Keratinocyte (primary cell): ENCODE measurements at regions not wholly inside any gene's neighbourhood (a gene's known extent, or its start where the extent isn't known, plus 50 kb on each side); places are given as distances from the start of the nearest gene placed in this dataset.
A peak's percentile ranks its signal among the peaks of the same experiment; 100 is the strongest.

Experiments
- DNase-seq: peaks from one replicate; pipeline ENCODE4 v3.0.0-alpha.2; 2011; ENCODE audit warnings: low read depth, missing footprints, low spot score
- FAIRE-seq: peaks from 2 replicates; lab custom pipeline; 2011; peaks lifted over from hg19 to GRCh38; lab: Jason Lieb, UNC
- H2AFZ ChIP-seq: 2 replicates; pipeline ENCODE4 v1.6.0; 2012; ENCODE audit warnings: low read length, control low read depth, inconsistent platforms; ENCODE audit not compliant: control insufficient read depth
- H3K27ac ChIP-seq: 2 replicates; pipeline ENCODE4 v1.5.1; 2011; ENCODE audit warnings: low read length; ENCODE audit not compliant: control insufficient read depth, insufficient read depth
- H3K27me3 ChIP-seq: 3 replicates; pipeline ENCODE4 v1.6.0; 2011; ENCODE audit warnings: low read length; ENCODE audit not compliant: control insufficient read depth, insufficient read depth; ENCODE audit errors: extremely low read depth
- H3K36me3 ChIP-seq, 2 experiments: 2 replicates in 1 of 2; 3 replicates in 1 of 2; pipeline ENCODE4 v1.5.1; 2011; ENCODE audit warnings: low read length in 2 of 2, mild to moderate bottlenecking in 1 of 2; ENCODE audit not compliant: control insufficient read depth in 2 of 2, insufficient read depth in 2 of 2; ENCODE audit errors: extremely low read depth in 1 of 2
- H3K4me1 ChIP-seq: 3 replicates; pipeline ENCODE4 v1.5.1; 2011; ENCODE audit warnings: low read length; ENCODE audit not compliant: control insufficient read depth, insufficient read depth; ENCODE audit errors: extremely low read depth
- H3K4me2 ChIP-seq: 3 replicates; pipeline ENCODE4 v1.6.0; 2011; ENCODE audit warnings: low read depth, low read length; ENCODE audit not compliant: control insufficient read depth, insufficient read depth; ENCODE audit errors: extremely low read depth
- H3K4me3 ChIP-seq, 3 experiments: fragments of 200-600 bp in 1 of 3; sonication (generic) in 1 of 3; 2 replicates in 2 of 3; 3 replicates in 1 of 3; pipeline ENCODE4 v1.5.1; 2011 to 2016; ENCODE audit warnings: low read length in 3 of 3, mild to moderate bottlenecking in 3 of 3, control low read depth in 2 of 3, inconsistent platforms in 1 of 3, low read depth in 1 of 3, mixed read lengths in 1 of 3, mixed run types in 1 of 3, moderate library complexity in 1 of 3; ENCODE audit not compliant: control insufficient read depth in 2 of 3, insufficient read depth in 2 of 3; ENCODE audit errors: extremely low read depth in 1 of 3
- H3K79me2 ChIP-seq: 2 replicates; pipeline ENCODE4 v1.6.0; 2012; ENCODE audit warnings: low read length; ENCODE audit not compliant: control insufficient read depth, insufficient read depth
- H3K9ac ChIP-seq: 3 replicates; pipeline ENCODE4 v1.6.0; 2011; ENCODE audit warnings: low read length; ENCODE audit not compliant: control insufficient read depth, insufficient read depth; ENCODE audit errors: extremely low read depth
- H3K9me1 ChIP-seq: 3 replicates; pipeline ENCODE4 v1.6.0; 2011; ENCODE audit warnings: low read length; ENCODE audit not compliant: control insufficient read depth, insufficient read depth; ENCODE audit errors: extremely low read depth
- H3K9me3 ChIP-seq: 2 replicates; pipeline ENCODE4 v1.5.1; 2012; ENCODE audit warnings: low read depth, low read length; ENCODE audit not compliant: control insufficient read depth
- H4K20me1 ChIP-seq: 3 replicates; pipeline ENCODE4 v1.6.0; 2011; ENCODE audit warnings: low read length; ENCODE audit not compliant: control insufficient read depth, insufficient read depth; ENCODE audit errors: extremely low read depth
- EZH2 ChIP-seq: IDR thresholded peaks from one replicate; pipeline ENCODE4 v1.6.1; 2012; ENCODE audit warnings: inconsistent platforms, mild to moderate bottlenecking, low read length, moderate library complexity
- dilution Hi-C: fragments of 300-500 bp; cut with MboI; formaldehyde crosslinking; loops from one replicate; pipeline ENCODE4 v1.7.0; 2020; ENCODE audit warnings: low sequenced_read_pairs; ENCODE audit not compliant: extremely low pct_ligation_motif_present
- TF ChIP-seq, protein P1 (sequence below), 3 experiments: IDR thresholded peaks in 1 of 3; conservative IDR thresholded peaks in 1 of 3; optimal IDR thresholded peaks in 1 of 3; 2 replicates in 2 of 3; 3 replicates in 1 of 3; pipeline versions ENCODE3 to v1.5.1; 2011; ENCODE audit warnings: low read length in 3 of 3, mild to moderate bottlenecking in 3 of 3, moderate library complexity in 2 of 3, control low read depth in 1 of 3, inconsistent platforms in 1 of 3; ENCODE audit not compliant: insufficient read depth in 2 of 3; ENCODE audit errors: extremely low read depth in 1 of 3

DNA sequence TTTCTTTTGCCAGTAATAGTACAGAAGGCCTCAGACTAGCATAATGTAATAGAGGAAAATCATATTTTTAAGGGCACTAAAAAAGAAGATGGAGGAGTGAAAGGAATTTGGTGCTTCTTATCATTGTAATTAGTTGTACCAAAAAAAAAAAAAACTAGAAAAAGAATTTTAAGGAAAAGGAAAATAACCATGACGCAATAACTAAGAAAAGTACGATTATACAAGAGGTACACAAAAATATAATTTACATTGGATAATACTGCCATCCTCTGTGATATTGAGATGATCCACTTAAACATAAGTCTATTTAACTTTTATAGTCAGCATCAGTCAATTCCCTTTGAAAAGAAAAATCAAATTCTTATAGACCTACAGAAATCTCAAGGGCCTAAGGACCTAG lies 146.7 kb upstream of the IRX5 start:
- no peaks in the 10 kb centered on the region for H3K9me1 ChIP-seq
- H3K4me3 ChIP-seq: no peak overlapping the region
- H3K27me3 ChIP-seq: no peaks in the 10 kb centered on the region
- H2AFZ ChIP-seq: no peak overlapping the region
- DNase-seq (no peak), FAIRE-seq (no peak)
- H3K9ac ChIP-seq: no peak overlapping the region
- no peak overlapping the region for H3K4me2 ChIP-seq
- no peak for TF ChIP-seq EZH2
- TF ChIP-seq, protein P1, sequence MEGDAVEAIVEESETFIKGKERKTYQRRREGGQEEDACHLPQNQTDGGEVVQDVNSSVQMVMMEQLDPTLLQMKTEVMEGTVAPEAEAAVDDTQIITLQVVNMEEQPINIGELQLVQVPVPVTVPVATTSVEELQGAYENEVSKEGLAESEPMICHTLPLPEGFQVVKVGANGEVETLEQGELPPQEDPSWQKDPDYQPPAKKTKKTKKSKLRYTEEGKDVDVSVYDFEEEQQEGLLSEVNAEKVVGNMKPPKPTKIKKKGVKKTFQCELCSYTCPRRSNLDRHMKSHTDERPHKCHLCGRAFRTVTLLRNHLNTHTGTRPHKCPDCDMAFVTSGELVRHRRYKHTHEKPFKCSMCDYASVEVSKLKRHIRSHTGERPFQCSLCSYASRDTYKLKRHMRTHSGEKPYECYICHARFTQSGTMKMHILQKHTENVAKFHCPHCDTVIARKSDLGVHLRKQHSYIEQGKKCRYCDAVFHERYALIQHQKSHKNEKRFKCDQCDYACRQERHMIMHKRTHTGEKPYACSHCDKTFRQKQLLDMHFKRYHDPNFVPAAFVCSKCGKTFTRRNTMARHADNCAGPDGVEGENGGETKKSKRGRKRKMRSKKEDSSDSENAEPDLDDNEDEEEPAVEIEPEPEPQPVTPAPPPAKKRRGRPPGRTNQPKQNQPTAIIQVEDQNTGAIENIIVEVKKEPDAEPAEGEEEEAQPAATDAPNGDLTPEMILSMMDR (optimal IDR thresholded peaks at IDR 0.05 in 1 of 3, IDR thresholded peaks at IDR 0.05 in 1 of 3, conservative IDR thresholded peaks at IDR 0.05 in 1 of 3; ENCODE audit: extremely low read depth in 1 of 3, insufficient read depth in 2 of 3, low read length in 3 of 3): no peak
- H3K9me3 ChIP-seq: no peaks in the 10 kb centered on the region
- no peaks in the 10 kb centered on the region for H3K79me2 ChIP-seq
- no peak overlapping the region for H3K27ac ChIP-seq
- peaks cover 5% of the 10 kb centered on the region for H3K4me1 ChIP-seq
- H4K20me1 ChIP-seq: no peaks in the 10 kb centered on the region
- H3K36me3 ChIP-seq: no peaks in the 10 kb centered on the region
- dilution Hi-C loops: no loop called here

DNA sequence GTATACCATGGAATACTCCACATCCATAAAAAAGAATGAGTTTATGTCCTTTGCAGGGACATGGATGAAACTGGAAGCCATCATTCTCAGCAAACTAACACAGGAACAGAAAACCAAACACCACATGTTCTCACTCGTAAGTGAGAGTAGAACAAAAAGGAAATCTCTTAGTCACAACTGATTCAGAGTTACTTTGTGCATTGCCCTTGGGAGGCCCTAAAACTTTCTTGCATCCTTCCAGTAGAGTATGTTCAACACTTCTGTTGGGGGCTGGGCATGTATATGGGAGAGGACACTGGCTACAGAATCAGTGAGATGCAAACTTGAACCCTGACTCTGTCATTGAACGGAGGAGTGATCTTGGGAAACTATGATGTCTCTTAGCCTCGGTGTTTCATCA lies 147.4 kb upstream of the IRX5 start:
- dilution Hi-C loops: no loop called here
- no peak overlapping the region for H3K27ac ChIP-seq
- no peaks in the 10 kb centered on the region for H3K9me1 ChIP-seq
- H3K9ac ChIP-seq: no peak overlapping the region
- H3K4me1 ChIP-seq: peaks cover 5% of the 10 kb centered on the region
- H3K36me3 ChIP-seq: no peaks in the 10 kb centered on the region
- DNase-seq (no peak), FAIRE-seq (peak; percentile 67)
- H3K79me2 ChIP-seq: no peaks in the 10 kb centered on the region
- no peak overlapping the region for H3K4me3 ChIP-seq
- H3K9me3 ChIP-seq: no peaks in the 10 kb centered on the region
- no peak overlapping the region for H3K4me2 ChIP-seq
- no peaks in the 10 kb centered on the region for H3K27me3 ChIP-seq
- H2AFZ ChIP-seq: no peak overlapping the region
- no peak for TF ChIP-seq EZH2
- TF ChIP-seq, protein P1 (optimal IDR thresholded peaks at IDR 0.05 in 1 of 3, IDR thresholded peaks at IDR 0.05 in 1 of 3, conservative IDR thresholded peaks at IDR 0.05 in 1 of 3; ENCODE audit: extremely low read depth in 1 of 3, insufficient read depth in 2 of 3, low read length in 3 of 3): no peak
- no peaks in the 10 kb centered on the region for H4K20me1 ChIP-seq
